ENCODE measurements at regions not wholly inside any gene's neighbourhood (a gene's known extent, or its start where the extent isn't known, plus 50 kb on each side); places are given as distances from the start of the nearest gene placed in this dataset.

DNA sequence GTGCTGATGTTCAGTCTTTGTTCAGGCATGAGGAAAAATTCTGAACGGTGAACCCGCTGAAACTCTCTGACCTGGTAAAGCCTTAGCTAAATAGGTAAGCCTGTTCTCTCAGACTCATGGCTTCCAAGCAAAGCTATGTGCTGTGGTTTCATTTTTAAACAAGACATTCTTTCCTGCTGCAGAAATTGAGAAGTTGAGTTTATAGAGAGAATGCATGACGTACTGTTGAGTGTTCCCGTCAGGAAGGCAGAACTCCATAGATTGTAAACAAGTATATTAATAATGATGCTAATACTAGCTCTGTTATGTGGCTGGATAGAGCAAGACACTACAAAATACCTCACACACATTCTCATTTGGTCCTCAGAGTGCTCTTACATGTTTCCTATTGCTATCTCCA, 424.0 kb upstream of the CRIM1 start:
- no peaks in the 10 kb centered on the region for H3K27me3 ChIP-seq
- no peaks in the 10 kb centered on the region for H3K9me3 ChIP-seq
- intact Hi-C loops (cut with DNase I; ENCODE audit: low total_unique reads): no loop called here
- no peaks in the 10 kb centered on the region for H3K36me3 ChIP-seq
- no peaks in the 10 kb centered on the region for H3K4me1 ChIP-seq
- DNase-seq: no peak
- TF ChIP-seq POLR2A (IDR thresholded peaks at IDR 0.05): no peak
- TF ChIP-seq, protein P1, sequence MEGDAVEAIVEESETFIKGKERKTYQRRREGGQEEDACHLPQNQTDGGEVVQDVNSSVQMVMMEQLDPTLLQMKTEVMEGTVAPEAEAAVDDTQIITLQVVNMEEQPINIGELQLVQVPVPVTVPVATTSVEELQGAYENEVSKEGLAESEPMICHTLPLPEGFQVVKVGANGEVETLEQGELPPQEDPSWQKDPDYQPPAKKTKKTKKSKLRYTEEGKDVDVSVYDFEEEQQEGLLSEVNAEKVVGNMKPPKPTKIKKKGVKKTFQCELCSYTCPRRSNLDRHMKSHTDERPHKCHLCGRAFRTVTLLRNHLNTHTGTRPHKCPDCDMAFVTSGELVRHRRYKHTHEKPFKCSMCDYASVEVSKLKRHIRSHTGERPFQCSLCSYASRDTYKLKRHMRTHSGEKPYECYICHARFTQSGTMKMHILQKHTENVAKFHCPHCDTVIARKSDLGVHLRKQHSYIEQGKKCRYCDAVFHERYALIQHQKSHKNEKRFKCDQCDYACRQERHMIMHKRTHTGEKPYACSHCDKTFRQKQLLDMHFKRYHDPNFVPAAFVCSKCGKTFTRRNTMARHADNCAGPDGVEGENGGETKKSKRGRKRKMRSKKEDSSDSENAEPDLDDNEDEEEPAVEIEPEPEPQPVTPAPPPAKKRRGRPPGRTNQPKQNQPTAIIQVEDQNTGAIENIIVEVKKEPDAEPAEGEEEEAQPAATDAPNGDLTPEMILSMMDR (IDR thresholded peaks at IDR 0.05): no peak
- no peak overlapping the region for H3K27ac ChIP-seq
- no peak overlapping the region for H3K4me3 ChIP-seq

DNA sequence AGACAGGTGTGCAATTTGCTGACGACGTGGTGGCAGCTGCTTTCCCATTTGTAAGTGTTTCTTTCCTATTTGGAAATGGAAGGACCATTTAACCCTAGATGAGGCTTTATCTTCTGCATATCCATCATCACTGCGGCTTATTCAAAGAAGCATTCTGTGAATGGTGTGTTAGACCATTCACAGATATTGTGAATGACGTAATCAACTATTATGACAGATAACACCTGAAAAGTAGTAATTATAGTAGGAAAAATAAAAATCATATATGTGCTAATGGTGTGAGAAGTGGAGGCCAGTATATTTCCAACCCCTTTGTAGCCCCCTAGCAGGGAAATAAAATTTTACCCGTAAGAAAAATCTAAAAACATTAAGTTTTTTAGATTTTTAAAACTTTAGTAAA, 424.5 kb upstream of the CRIM1 start:
- Histone ChIP-seq H3K27ac (no peak overlapping the region), H3K4me3 (no peak overlapping the region), H3K36me3 (no peaks in the 10 kb centered on the region), H3K27me3 (no peaks in the 10 kb centered on the region), H3K9me3 (no peaks in the 10 kb centered on the region), H3K4me1 (no peaks in the 10 kb centered on the region)
- DNase-seq: no peak
- no peak for TF ChIP-seq POLR2A (IDR thresholded peaks at IDR 0.05)
- TF ChIP-seq, protein P1 (IDR thresholded peaks at IDR 0.05): no peak
- intact Hi-C loops (cut with DNase I; ENCODE audit: low total_unique reads): no loop called here

DNA sequence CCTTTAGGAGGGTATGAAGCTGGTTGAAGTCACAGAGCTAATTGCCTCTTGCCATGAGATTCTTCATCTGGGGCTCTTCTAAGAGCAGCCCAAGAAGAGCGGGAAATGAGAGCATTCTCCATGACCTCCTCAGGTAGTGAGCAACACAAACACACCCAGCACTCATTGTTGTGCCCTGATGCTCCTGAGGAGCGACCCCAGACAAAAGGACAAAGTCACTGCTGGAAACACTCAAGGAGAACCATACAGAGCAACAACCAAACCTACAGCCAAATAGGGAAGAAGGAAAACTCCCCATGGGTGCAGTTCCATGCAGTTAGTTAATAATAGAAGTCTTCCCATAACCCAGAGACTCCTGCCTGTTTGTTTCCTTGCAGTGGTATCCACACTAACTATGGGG, 426.0 kb upstream of the CRIM1 start:
- intact Hi-C loops (cut with DNase I; ENCODE audit: low total_unique reads): no loop called here
- no peak overlapping the region for H3K27ac ChIP-seq
- H3K27me3 ChIP-seq: no peaks in the 10 kb centered on the region
- no peak overlapping the region for H3K4me3 ChIP-seq
- no peaks in the 10 kb centered on the region for H3K36me3 ChIP-seq
- DNase-seq: no peak
- no peaks in the 10 kb centered on the region for H3K4me1 ChIP-seq
- H3K9me3 ChIP-seq: no peaks in the 10 kb centered on the region
- no peak for TF ChIP-seq POLR2A (IDR thresholded peaks at IDR 0.05)
- TF ChIP-seq, protein P1 (IDR thresholded peaks at IDR 0.05): no peak

DNA sequence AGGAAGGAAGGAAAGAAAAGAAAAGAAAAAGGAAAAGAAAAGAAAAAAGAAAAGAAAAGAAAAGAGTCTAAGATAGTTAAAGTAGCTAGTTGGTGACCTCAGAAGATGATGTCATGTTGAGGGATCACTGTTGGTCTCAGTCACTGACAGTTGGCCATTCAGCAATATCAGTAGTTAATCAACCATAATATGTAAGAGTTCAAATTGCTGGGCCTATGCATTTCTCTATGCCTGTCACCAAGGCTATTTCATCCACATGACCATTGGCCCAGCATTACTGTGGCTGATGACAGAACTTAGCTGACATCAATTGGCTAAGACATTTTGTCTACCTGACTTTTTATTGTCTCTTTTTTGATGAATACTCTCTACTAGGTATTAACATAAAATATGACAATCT, 435.5 kb upstream of the CRIM1 start:
- Histone ChIP-seq H3K27me3 (no peaks in the 10 kb centered on the region), H3K36me3 (no peaks in the 10 kb centered on the region), H3K27ac (no peak overlapping the region), H3K4me3 (no peak overlapping the region), H3K9me3 (no peaks in the 10 kb centered on the region), H3K4me1 (no peaks in the 10 kb centered on the region)
- intact Hi-C loops (cut with DNase I; ENCODE audit: low total_unique reads): no loop called here
- DNase-seq: no peak
- TF ChIP-seq, protein P1 (IDR thresholded peaks at IDR 0.05): no peak
- TF ChIP-seq POLR2A (IDR thresholded peaks at IDR 0.05): no peak

DNA sequence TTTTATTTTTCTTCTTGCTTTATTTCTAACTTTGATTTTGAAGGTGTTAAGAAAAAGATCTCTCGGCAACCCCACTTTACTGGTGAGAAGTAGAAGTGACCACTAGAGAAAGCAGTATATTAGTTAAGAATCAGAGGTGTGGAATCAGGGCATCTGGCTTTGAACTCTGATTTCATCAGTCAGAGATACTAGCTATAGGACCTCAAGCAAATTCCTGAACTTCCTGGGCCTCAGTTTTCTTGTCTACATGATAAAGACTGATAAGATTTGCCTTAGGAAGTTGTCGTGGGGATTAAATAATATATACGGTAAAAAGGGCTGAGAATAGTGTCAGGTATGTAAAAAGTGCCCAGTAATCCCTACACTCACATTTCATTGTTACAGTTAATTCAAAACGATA, 440.3 kb upstream of the CRIM1 start:
- Histone ChIP-seq H3K36me3 (no peaks in the 10 kb centered on the region), H3K27ac (no peak overlapping the region), H3K4me1 (no peaks in the 10 kb centered on the region), H3K27me3 (no peaks in the 10 kb centered on the region), H3K4me3 (no peak overlapping the region), H3K9me3 (no peaks in the 10 kb centered on the region)
- DNase-seq: no peak
- intact Hi-C loops (cut with DNase I; ENCODE audit: low total_unique reads): no loop called here
- TF ChIP-seq, protein P1 (IDR thresholded peaks at IDR 0.05): no peak
- no peak for TF ChIP-seq POLR2A (IDR thresholded peaks at IDR 0.05)

All from uterus (tissue), 3 donors.